ENCODE measurements at regions not wholly inside any gene's neighbourhood (a gene's known extent, or its start where the extent isn't known, plus 50 kb on each side); places are given as distances from the start of the nearest gene placed in this dataset.

DNA sequence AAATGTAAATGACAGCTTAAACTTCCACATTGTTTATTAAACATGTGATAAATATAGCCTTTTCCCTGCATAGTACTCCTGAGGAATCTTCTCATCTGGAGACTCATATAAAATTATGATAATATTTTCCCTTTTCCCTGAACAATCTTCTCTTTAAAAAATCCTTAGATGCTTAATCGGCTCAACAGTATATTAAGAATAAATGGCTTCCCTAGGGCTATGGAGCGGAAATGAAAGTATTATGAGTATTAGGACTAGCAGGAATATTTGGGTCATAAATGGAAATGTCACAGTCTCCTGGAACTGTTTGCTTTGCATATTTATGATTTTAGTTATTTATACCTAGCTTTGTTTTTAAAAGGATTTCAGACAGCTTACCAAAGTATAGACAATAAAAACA lies 200.7 kb upstream of the PDE5A start:
- H3K4me3 ChIP-seq (ENCODE audit: low read depth, low read length, poor library complexity, severe bottlenecking): no peak overlapping the region
- H3K27ac ChIP-seq (ENCODE audit: low read depth, low read length, poor library complexity, severe bottlenecking): no peak overlapping the region
- TF ChIP-seq EZH2phosphoT487 (IDR thresholded peaks at IDR 0.05; ENCODE audit: borderline replicate concordance, low read depth, low read length): no peak
- TF ChIP-seq CTCF (conservative IDR thresholded peaks at IDR 0.05; ENCODE audit: low read length): no peak
- DNase-seq (ENCODE audit: low spot score): no peak
- no peaks in the 10 kb centered on the region for H3K79me2 ChIP-seq (ENCODE audit: insufficient read depth, low read depth, low read length)
- no peak overlapping the region for H2AFZ ChIP-seq (ENCODE audit: low read length)
- H3K36me3 ChIP-seq (ENCODE audit: insufficient read depth, low read length): no peaks in the 10 kb centered on the region
- H3K9me2 ChIP-seq (ENCODE audit: insufficient read depth, low read length): no peaks in the 10 kb centered on the region
- H4K20me1 ChIP-seq (ENCODE audit: insufficient read depth, low read length): no peaks in the 10 kb centered on the region
- intact Hi-C loops (cut with micrococcal nuclease; ENCODE audit: unreplicated experiment): no loop called here
- no peaks in the 10 kb centered on the region for H3K4me1 ChIP-seq (ENCODE audit: insufficient read depth, low read length, poor library complexity, severe bottlenecking)
- CTCF ChIA-PET (ENCODE audit: unreplicated experiment): no interaction called here
- POLR2A ChIA-PET: interaction anchor here (0.7 to 1.0 kb wide), 3 partner anchors 12 to 740 kb away, joined by 3 to 4 read pairs (median 3); no protein-coding TSS in a partner anchor
- no TSS peak for BruUV-seq (replicated peaks)
- no peak overlapping the region for H3K4me2 ChIP-seq (ENCODE audit: low read length)
- no peaks in the 10 kb centered on the region for H3K9me3 ChIP-seq (ENCODE audit: low read length)

DNA sequence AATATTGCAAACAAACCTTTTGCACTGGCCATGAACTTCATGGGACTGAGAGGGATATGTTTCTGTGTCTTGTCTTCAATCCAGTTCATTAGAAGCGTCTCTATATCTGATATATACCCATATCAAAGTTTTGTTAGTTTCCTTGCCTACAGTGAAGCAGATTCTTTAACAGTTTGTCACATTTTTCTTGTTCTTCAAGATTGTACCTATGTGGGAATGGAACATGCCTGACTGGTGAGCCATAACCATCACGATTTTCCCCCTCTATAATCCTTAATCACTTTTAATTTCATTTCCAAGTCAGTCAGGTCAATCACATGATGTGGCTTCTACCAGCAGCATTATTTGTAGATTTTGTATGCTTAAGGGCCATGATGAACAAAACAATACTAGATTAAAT lies 197.1 kb upstream of the PDE5A start:
- Histone ChIP-seq H3K4me2 (ENCODE audit: low read length) (no peak overlapping the region), H3K4me3 (ENCODE audit: low read depth, low read length, poor library complexity, severe bottlenecking) (no peak overlapping the region), H3K36me3 (ENCODE audit: insufficient read depth, low read length) (no peaks in the 10 kb centered on the region), H3K9me3 (ENCODE audit: low read length) (no peaks in the 10 kb centered on the region), H3K9me2 (ENCODE audit: insufficient read depth, low read length) (no peaks in the 10 kb centered on the region), H4K20me1 (ENCODE audit: insufficient read depth, low read length) (no peaks in the 10 kb centered on the region), H2AFZ (ENCODE audit: low read length) (no peak overlapping the region), H3K79me2 (ENCODE audit: insufficient read depth, low read depth, low read length) (no peaks in the 10 kb centered on the region), H3K4me1 (ENCODE audit: insufficient read depth, low read length, poor library complexity, severe bottlenecking) (no peaks in the 10 kb centered on the region), H3K27ac (ENCODE audit: low read depth, low read length, poor library complexity, severe bottlenecking) (no peak overlapping the region)
- no peak for TF ChIP-seq EZH2phosphoT487 (IDR thresholded peaks at IDR 0.05; ENCODE audit: borderline replicate concordance, low read depth, low read length)
- TF ChIP-seq CTCF (conservative IDR thresholded peaks at IDR 0.05; ENCODE audit: low read length): no peak
- no TSS peak for BruUV-seq (replicated peaks)
- DNase-seq (ENCODE audit: low spot score): no peak
- CTCF ChIA-PET (ENCODE audit: unreplicated experiment): no interaction called here
- intact Hi-C loops (cut with micrococcal nuclease; ENCODE audit: unreplicated experiment): no loop called here
- POLR2A ChIA-PET: no interaction called here

DNA sequence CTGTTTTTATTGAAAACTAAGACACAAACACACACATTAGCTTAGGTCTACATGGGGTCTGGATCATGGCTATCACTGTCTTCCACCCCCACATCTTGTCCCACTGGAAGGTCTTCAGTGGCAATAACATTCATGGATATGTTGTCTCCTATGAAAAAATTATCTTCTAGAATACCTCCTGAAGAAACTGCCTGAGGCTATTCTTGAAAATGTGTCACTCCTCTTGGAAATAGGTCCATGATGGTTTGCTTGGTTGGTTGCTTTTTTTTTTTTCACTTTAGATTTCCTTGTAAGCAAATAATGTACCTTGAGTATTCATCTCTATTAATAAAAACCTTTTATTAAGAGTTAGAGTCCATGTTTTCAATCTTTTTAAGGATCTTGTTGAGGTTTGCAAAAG lies 195.3 kb upstream of the PDE5A start:
- BruUV-seq (replicated peaks): no TSS peak
- CTCF ChIA-PET (ENCODE audit: unreplicated experiment): no interaction called here

More for the DNA sequence above, 195.3 kb upstream of the PDE5A start:
- no peak for DNase-seq (ENCODE audit: low spot score)
- Histone ChIP-seq H3K4me2 (ENCODE audit: low read length) (no peak overlapping the region), H3K4me3 (ENCODE audit: low read depth, low read length, poor library complexity, severe bottlenecking) (no peak overlapping the region), H3K4me1 (ENCODE audit: insufficient read depth, low read length, poor library complexity, severe bottlenecking) (no peaks in the 10 kb centered on the region), H3K9me3 (ENCODE audit: low read length) (no peaks in the 10 kb centered on the region), H3K36me3 (ENCODE audit: insufficient read depth, low read length) (no peaks in the 10 kb centered on the region), H4K20me1 (ENCODE audit: insufficient read depth, low read length) (no peaks in the 10 kb centered on the region), H3K9me2 (ENCODE audit: insufficient read depth, low read length) (no peaks in the 10 kb centered on the region), H3K79me2 (ENCODE audit: insufficient read depth, low read depth, low read length) (no peaks in the 10 kb centered on the region), H3K27ac (ENCODE audit: low read depth, low read length, poor library complexity, severe bottlenecking) (no peak overlapping the region), H2AFZ (ENCODE audit: low read length) (no peak overlapping the region)
- intact Hi-C loops (cut with micrococcal nuclease; ENCODE audit: unreplicated experiment): no loop called here
- POLR2A ChIA-PET: interaction anchor here (0.6 to 0.8 kb wide), 2 partner anchors 70 to 88 kb away, joined by 3 to 6 read pairs; no protein-coding TSS in a partner anchor
- TF ChIP-seq EZH2phosphoT487 (IDR thresholded peaks at IDR 0.05; ENCODE audit: borderline replicate concordance, low read depth, low read length): no peak
- no peak for TF ChIP-seq CTCF (conservative IDR thresholded peaks at IDR 0.05; ENCODE audit: low read length)

Measured in OCI-LY7 (cell line).